GM20000 (cell line): ENCODE measurements at regions not wholly inside any gene's neighbourhood (a gene's known extent, or its start where the extent isn't known, plus 50 kb on each side); places are given as distances from the start of the nearest gene placed in this dataset.

ENCODE experiments used
- DNase-seq: peaks from one replicate; pipeline ENCODE4 v3.0.0; 2012; ENCODE audit warnings: low spot score
- TF ChIP-seq, protein P1 (sequence below): IDR thresholded peaks from 2 replicates; pipeline ENCODE4 v1.5.1; 2012; ENCODE audit warnings: mild to moderate bottlenecking, control low read depth; ENCODE audit errors: extremely low read depth, missing control alignments

DNA sequence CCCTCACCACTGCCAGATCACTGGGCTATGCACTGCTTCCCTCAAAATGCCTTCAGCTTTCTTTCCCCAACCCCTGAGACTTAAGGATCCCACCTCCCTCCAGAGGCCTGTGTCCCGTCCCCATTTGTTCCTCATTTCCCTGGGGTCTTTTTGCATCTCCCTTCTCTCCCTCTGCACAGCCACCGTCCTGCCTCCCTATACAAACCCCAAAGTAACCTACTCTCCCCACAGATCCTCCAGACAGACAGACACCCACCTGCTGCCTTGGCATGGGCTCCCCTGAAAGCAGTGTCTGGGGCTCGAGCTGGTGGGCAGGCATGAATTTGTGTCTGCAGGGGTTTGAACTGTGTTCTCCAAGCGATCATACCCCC is 69.4 kb upstream of the TNRC6C start:
- no peak for DNase-seq
- TF ChIP-seq, protein P1, sequence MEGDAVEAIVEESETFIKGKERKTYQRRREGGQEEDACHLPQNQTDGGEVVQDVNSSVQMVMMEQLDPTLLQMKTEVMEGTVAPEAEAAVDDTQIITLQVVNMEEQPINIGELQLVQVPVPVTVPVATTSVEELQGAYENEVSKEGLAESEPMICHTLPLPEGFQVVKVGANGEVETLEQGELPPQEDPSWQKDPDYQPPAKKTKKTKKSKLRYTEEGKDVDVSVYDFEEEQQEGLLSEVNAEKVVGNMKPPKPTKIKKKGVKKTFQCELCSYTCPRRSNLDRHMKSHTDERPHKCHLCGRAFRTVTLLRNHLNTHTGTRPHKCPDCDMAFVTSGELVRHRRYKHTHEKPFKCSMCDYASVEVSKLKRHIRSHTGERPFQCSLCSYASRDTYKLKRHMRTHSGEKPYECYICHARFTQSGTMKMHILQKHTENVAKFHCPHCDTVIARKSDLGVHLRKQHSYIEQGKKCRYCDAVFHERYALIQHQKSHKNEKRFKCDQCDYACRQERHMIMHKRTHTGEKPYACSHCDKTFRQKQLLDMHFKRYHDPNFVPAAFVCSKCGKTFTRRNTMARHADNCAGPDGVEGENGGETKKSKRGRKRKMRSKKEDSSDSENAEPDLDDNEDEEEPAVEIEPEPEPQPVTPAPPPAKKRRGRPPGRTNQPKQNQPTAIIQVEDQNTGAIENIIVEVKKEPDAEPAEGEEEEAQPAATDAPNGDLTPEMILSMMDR, result no peak

- DNase-seq, result no peak
- TF ChIP-seq, protein P1, result no peak
Measured at GRCh38 chr17:77889866-77890760, 68.4 kb upstream of the TNRC6C start.

DNA sequence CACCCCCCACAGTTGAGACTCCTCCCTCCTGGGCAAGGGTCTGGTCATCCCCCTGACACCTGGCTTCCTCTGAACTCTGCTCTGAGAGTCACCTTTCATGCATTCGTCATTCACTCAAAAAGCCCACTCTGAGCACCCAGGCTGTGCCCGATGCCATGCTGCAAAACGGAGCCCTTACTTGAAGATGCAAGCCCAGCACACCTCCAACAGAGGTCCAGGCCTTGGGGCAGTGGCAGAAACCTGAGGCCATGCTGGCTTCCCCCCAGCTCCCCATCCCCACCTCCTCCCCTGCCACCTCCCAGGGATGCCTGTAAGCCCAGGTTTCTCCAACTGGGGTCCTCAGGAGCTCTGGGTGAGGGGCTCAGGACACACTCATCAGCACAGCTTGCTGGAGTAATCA is 67.7 kb upstream of the TNRC6C start:
- TF ChIP-seq, protein P1, result no peak

DNA sequence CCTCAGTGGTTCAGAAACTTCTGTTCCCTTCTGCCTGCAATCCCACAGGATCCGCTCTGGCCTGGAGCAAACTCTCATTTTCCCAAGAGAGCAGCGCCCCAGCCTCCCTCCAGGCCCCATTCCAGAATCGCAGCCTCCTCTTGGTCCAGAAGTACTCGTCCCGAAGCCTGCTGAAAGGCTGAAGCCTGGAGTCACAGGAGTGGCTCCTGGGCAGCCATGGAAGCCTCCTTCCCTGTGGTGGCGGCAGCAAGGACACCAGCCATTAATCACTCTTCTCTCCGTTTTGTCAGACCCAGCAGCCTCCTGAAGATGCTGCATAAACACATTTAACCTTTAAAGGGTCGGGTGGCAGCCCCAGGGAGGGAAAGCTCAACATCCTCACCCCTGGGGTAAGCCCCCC is 66.9 kb upstream of the TNRC6C start:
- no peak for DNase-seq

More for the DNA sequence above, 67.7 kb upstream of the TNRC6C start:
- no peak for DNase-seq

GRCh38 chr17:77892031-77892430 is 66.5 kb upstream of the TNRC6C start:
- TF ChIP-seq, protein P1, result no peak
- DNase-seq, result no peak

More for the DNA sequence above, 66.9 kb upstream of the TNRC6C start:
- TF ChIP-seq, protein P1, result no peak

GRCh38 chr17:77892469-77893143 is 65.9 kb upstream of the TNRC6C start:
- TF ChIP-seq, protein P1, result no peak
- DNase-seq, result no peak
